Testis (tissue), 2 donors: ENCODE measurements at regions not wholly inside any gene's neighbourhood (a gene's known extent, or its start where the extent isn't known, plus 50 kb on each side); places are given as distances from the start of the nearest gene placed in this dataset.

ENCODE experiments used
- DNase-seq: peaks from one replicate; pipeline ENCODE4 v3.0.0-alpha.2; 2019
- H3K27ac ChIP-seq, 2 donors: fragments of 200-600 bp; sonication (generic); one replicate each; pipeline ENCODE4 v1.5.1; 2019
- H3K27me3 ChIP-seq: fragments of 200-600 bp; sonication (generic); one replicate; pipeline ENCODE4 v1.5.1; 2019
- H3K36me3 ChIP-seq: fragments of 200-600 bp; sonication (generic); one replicate; pipeline ENCODE4 v1.5.1; 2017; ENCODE audit warnings: low read depth; ENCODE audit errors: missing control alignments
- H3K4me1 ChIP-seq: fragments of 200-600 bp; sonication (generic); one replicate; pipeline ENCODE4 v1.5.1; 2019
- H3K4me3 ChIP-seq, 2 donors: fragments of 200-600 bp; sonication (generic); one replicate each; pipeline ENCODE4 v1.5.1; 2017 to 2019
- H3K9me3 ChIP-seq: fragments of 200-600 bp; sonication (generic); one replicate; pipeline ENCODE4 v1.5.1; 2017
- CTCF ChIP-seq, 3 experiments: fragments of 450-650 bp in 2 of 3; fragments of 200-600 bp in 1 of 3; sonication (generic) in 1 of 3; IDR thresholded peaks; one replicate each; pipeline ENCODE4 v1.5.1; 2016 to 2019; ENCODE audit warnings: antibody characterized with exemption in 3 of 3, mild to moderate bottlenecking in 2 of 3, moderate library complexity in 1 of 3
- POLR2A ChIP-seq: fragments of 450-650 bp; IDR thresholded peaks from one replicate; pipeline ENCODE4 v1.6.1; 2017; ENCODE audit warnings: antibody characterized with exemption, mild to moderate bottlenecking, moderate library complexity
- WGBS, 2 donors: methylation state at CpG; one replicate each; pipeline ENCODE4 v1.1.5; 2018; 5-methylcytosine and 5-hydroxymethylcytosine counted together
- intact Hi-C: fragments of 100-400 bp; cut with DNase I; formaldehyde crosslinking; loops from one replicate; pipeline ENCODE4 v1.15.1; 2023; ENCODE audit warnings: low total_unique reads

DNA sequence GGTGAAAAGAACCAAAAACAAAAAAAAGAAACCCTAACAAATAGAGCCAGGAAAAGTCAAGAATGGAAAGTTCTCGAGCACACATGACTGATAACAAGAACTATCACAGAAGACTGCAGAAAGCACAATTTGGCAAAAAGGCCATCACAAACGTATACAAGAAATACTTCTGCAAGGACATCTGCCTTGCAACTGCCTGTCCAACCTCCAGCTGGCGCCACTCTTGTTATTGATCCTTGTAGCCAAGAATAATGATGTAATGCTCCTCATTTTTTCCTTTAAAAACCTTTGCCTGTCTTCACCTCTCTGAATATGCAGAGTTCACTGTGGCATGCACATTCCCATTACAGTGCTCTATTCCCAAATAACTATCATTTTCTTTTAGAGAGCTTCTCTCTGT, 87.9 kb upstream of the BMP5 start:
- H3K27me3 ChIP-seq = no peaks in the 10 kb centered on the region
- intact Hi-C loops = no loop called here
- no peaks in the 10 kb centered on the region for H3K36me3 ChIP-seq
- DNase-seq = peak; percentile 48
- no peaks in the 10 kb centered on the region for H3K9me3 ChIP-seq
- TF ChIP-seq CTCF (IDR thresholded peaks at IDR 0.05) = peak in 2 of 3 experiments; percentile 5 to 35
- TF ChIP-seq POLR2A = no peak
- H3K4me1 ChIP-seq = peaks cover 5% of the 10 kb centered on the region
- no peak overlapping the region for H3K4me3 ChIP-seq
- 29 to 34% methylated on average over 3 of the region's 3 CpGs for WGBS, 2 donors
- no peak overlapping the region for H3K27ac ChIP-seq

DNA sequence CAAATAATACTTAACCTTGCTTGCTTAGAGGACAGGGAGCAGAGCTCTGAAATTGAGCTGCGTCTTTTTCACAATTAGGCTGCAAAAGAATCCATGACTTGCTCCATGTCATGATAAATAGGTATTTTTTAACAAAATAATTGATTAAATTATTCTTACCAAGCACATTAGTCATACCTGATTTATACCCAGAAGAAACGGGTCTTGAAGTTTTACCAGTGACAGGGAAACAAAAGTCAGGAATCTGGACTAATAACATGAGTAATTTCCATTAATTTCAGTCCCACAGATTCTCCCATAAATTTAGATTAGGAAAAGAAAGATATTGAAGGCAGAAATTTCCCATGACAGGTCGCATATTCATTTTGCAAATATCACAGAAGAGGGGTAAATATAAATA, 85.0 kb upstream of the BMP5 start:
- Histone ChIP-seq H3K4me1 (peaks cover 5% of the 10 kb centered on the region), H3K27me3 (no peaks in the 10 kb centered on the region), H3K27ac (no peak overlapping the region), H3K4me3 (no peak overlapping the region), H3K36me3 (no peaks in the 10 kb centered on the region), H3K9me3 (no peaks in the 10 kb centered on the region)
- TF ChIP-seq CTCF (IDR thresholded peaks at IDR 0.05) (no peak), POLR2A (no peak)
- intact Hi-C loops = no loop called here
- WGBS, 2 donors = 88 to 92% methylated on average over 3 of the region's 3 CpGs
- no peak for DNase-seq

DNA sequence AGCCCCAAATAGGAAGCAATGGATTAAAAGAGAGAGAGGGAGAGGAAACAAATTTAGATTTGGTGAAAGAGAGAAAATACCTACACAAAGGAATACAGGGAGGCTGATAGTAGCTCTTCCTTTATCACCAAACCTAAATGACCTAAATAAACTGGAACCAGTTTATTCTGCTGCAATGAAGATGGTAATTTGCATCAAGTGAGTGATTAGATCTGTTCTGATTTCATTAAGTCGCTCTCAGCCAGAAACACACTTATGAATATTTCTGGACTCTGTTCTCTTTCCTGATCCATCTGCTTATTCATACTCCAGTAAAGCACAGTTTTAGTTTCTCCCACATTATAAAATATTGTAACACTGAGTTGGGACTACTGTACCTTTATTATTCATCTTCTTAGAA, 83.4 kb upstream of the BMP5 start:
- no peak for TF ChIP-seq POLR2A
- WGBS, 2 donors = 73 to 94% methylated on average over 1 of the region's 1 CpG

GRCh38 chr6:55957961-55958422, 82.6 kb upstream of the BMP5 start:
- Histone ChIP-seq H3K36me3 (no peaks in the 10 kb centered on the region), H3K9me3 (no peaks in the 10 kb centered on the region), H3K27me3 (no peaks in the 10 kb centered on the region), H3K4me3 (no peak overlapping the region), H3K27ac (no peak overlapping the region), H3K4me1 (no peaks in the 10 kb centered on the region)
- WGBS, 2 donors = 74 to 77% methylated on average over 2 of the region's 2 CpGs
- TF ChIP-seq CTCF (IDR thresholded peaks at IDR 0.05) (no peak), POLR2A (no peak)
- DNase-seq = no peak
- intact Hi-C loops = no loop called here

More for the DNA sequence above, 83.4 kb upstream of the BMP5 start:
- no peaks in the 10 kb centered on the region for H3K36me3 ChIP-seq
- no peak overlapping the region for H3K4me3 ChIP-seq
- peaks cover 4% of the 10 kb centered on the region for H3K4me1 ChIP-seq
- H3K27me3 ChIP-seq = no peaks in the 10 kb centered on the region
- intact Hi-C loops = no loop called here
- H3K9me3 ChIP-seq = no peaks in the 10 kb centered on the region
- H3K27ac ChIP-seq = no peak overlapping the region
- DNase-seq = no peak

DNA sequence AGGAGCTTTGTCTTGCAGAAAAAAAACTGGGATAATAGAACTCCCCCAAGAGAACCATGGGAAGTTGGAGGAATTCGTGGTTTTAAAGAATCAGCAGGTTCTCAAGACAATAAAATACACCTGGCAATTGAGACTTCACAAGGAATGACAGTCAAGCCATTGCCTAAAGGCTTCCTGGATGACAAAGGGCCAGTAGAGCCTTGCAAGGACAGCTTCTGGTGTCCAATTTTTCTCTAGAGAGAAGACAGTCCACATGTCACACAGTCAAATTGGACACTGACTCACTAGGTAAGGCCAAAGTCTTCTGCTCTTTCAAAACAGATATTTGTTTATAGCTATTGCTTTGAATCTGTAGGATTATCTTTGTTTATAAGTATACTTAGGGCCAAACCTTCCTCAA, 80.3 kb upstream of the BMP5 start:
- H3K27ac ChIP-seq = no peak overlapping the region
- H3K27me3 ChIP-seq = no peaks in the 10 kb centered on the region
- TF ChIP-seq POLR2A (no peak), CTCF (IDR thresholded peaks at IDR 0.05) (no peak)
- H3K4me3 ChIP-seq = no peak overlapping the region
- intact Hi-C loops = no loop called here
- WGBS, 2 donors = 72 to 88% methylated on average over 1 of the region's 1 CpG
- H3K9me3 ChIP-seq = no peaks in the 10 kb centered on the region
- DNase-seq = no peak
- no peaks in the 10 kb centered on the region for H3K4me1 ChIP-seq
- H3K36me3 ChIP-seq = no peaks in the 10 kb centered on the region
